ENCODE measurements at regions not wholly inside any gene's neighbourhood (a gene's known extent, or its start where the extent isn't known, plus 50 kb on each side); places are given as distances from the start of the nearest gene placed in this dataset.
A peak's percentile ranks its signal among the peaks of the same experiment; 100 is the strongest.
"Not testable (repeated sequence)": the region's sequence is repeated elsewhere in the genome, so short reads cannot be mapped to it uniquely, and the experiment has no call there.

DNA sequence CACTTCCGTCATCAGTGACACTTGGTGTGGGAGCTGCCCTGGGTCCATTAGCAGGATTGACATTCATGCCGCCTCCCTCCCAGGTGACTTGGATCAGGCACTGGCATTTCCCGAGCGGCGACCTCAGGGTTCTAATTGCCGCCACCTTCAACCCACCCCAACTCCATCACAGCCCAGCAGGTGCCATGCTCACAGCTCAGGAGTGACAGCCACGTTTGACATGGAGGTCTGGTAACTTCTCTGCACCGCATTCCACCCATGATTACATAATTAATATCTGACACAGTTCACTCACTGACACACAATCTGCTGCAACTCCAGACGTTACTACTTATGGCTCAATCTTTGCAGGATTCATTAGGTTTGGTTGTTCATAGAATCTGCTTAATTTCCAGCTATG is 450.9 kb upstream of the MYT1L start:
- H3K9ac ChIP-seq, result no peak overlapping the region
- H3K27ac ChIP-seq, result no peak overlapping the region
- no peaks in the 10 kb centered on the region for H3K27me3 ChIP-seq
- no peak for TF ChIP-seq Cebpa-rat (IDR thresholded peaks at IDR 0.05)
- peaks cover 15% of the 10 kb centered on the region for H3K4me1 ChIP-seq
- peaks cover 21% of the 10 kb centered on the region for H3K9me3 ChIP-seq
- no peaks in the 10 kb centered on the region for H3K36me3 ChIP-seq
- H4K20me1 ChIP-seq, result no peaks in the 10 kb centered on the region
- no peak overlapping the region for H3K4me3 ChIP-seq
- no peak overlapping the region for H3K4me2 ChIP-seq

DNA sequence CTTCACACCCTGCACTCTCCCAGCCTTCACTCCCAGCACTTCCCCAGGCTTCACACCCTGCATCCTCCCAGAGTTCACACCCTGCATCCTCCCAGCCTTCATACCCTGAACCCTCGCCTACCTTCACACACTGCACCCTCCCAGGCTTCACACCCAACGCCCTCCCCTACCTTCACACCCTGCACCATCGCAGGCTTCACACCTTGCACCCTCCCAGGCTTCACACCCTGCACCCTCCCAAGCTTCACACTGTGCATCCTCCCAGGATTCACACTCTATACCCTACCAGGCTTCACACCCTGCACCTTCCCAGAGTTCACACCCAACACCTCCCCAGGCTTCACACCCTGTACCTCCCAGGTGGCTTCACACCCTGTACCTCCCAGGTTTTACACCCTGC is 448.7 kb upstream of the MYT1L start:
- no peak for TF ChIP-seq Cebpa-rat (IDR thresholded peaks at IDR 0.05)
- H3K4me3 ChIP-seq, result no peak overlapping the region

DNA sequence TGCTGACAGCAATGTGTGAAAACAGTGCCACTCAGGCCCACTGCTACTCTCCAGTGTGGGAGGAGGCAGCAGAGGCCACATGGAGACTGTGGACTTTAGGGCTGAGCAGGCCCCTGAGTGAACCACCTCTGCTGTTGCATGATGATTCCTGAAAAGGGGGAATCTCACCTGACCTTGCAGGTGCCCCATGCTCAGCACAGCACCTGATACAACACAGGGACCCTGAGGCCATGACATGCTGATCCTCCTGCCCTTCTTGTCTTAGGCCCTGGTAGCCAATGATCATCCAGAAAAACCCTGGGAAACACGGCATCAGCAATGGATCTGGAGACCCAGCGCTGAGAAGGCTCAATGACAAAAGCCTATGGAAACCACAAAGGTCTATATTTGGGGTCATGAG is 446.8 kb upstream of the MYT1L start:
- Histone ChIP-seq H3K27ac (no peak overlapping the region), H3K9ac (no peak overlapping the region), H3K4me2 (no peak overlapping the region), H3K27me3 (no peaks in the 10 kb centered on the region), H4K20me1 (no peaks in the 10 kb centered on the region), H3K4me1 (peaks cover 13% of the 10 kb centered on the region), H3K4me3 (no peak overlapping the region), H3K36me3 (no peaks in the 10 kb centered on the region), H3K9me3 (peaks cover 25% of the 10 kb centered on the region)
- TF ChIP-seq Cebpa-rat (IDR thresholded peaks at IDR 0.05), result no peak

More for the DNA sequence above, 448.7 kb upstream of the MYT1L start:
- peaks cover 15% of the 10 kb centered on the region for H3K4me1 ChIP-seq
- no peaks in the 10 kb centered on the region for H3K36me3 ChIP-seq
- H3K27me3 ChIP-seq, result no peaks in the 10 kb centered on the region
- peaks cover 21% of the 10 kb centered on the region for H3K9me3 ChIP-seq
- H3K9ac ChIP-seq, result no peak overlapping the region
- H3K27ac ChIP-seq, result no peak overlapping the region
- no peak overlapping the region for H3K4me2 ChIP-seq
- H4K20me1 ChIP-seq, result no peaks in the 10 kb centered on the region

DNA sequence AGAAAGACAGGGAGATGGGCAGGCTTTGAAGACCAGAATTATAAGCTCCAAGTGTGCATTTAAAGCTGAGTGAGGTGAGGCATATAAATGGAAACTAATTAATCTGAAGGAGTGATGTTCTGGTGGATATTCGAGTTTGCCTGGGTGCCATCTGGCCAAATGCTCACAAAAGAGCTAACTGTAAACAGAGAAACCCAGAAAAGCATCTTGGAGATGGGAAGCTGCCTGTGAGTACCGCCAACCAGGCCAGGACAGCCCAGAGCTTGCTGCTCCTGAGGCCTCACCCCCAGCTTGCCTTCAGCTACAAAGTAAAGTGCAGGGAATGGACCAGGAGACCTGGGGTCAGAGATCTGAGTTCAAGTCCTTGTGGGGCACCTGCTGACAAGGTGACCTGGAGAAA is 446.1 kb upstream of the MYT1L start:
- Histone ChIP-seq H3K4me3 (no peak overlapping the region), H3K4me1 (peaks cover 16% of the 10 kb centered on the region), H3K27me3 (no peaks in the 10 kb centered on the region), H4K20me1 (no peaks in the 10 kb centered on the region), H3K9me3 (peaks cover 27% of the 10 kb centered on the region), H3K9ac (no peak overlapping the region), H3K27ac (no peak overlapping the region), H3K36me3 (no peaks in the 10 kb centered on the region), H3K4me2 (no peak overlapping the region)
- TF ChIP-seq Cebpa-rat (IDR thresholded peaks at IDR 0.05), result no peak

DNA sequence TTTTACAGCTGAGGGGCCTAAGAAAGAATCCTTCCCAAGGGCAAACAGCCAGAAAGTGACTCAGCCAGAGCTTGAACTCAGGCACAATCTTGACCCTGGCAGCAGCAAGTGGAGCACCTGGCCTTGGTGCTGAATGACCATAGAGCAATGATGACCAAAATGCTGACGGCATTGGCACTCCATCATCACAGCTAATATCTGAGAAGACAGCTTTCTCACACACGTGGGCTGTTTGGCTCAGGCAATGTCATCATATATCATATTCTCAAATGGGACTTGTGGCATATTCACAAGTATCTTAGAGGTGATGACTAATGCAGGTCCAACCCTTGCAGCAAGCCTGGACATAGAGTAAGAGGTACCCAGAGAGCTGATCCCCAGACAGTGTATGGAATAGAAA is 443.9 kb upstream of the MYT1L start:
- H3K4me3 ChIP-seq, result no peak overlapping the region
- no peak overlapping the region for H3K4me2 ChIP-seq
- H3K4me1 ChIP-seq, result peaks cover 16% of the 10 kb centered on the region
- H3K36me3 ChIP-seq, result no peaks in the 10 kb centered on the region
- no peak overlapping the region for H3K27ac ChIP-seq
- no peak for TF ChIP-seq Cebpa-rat (IDR thresholded peaks at IDR 0.05)
- H3K27me3 ChIP-seq, result no peaks in the 10 kb centered on the region
- H3K9me3 ChIP-seq, result peaks cover 20% of the 10 kb centered on the region
- no peak overlapping the region for H3K9ac ChIP-seq
- H4K20me1 ChIP-seq, result no peaks in the 10 kb centered on the region

DNA sequence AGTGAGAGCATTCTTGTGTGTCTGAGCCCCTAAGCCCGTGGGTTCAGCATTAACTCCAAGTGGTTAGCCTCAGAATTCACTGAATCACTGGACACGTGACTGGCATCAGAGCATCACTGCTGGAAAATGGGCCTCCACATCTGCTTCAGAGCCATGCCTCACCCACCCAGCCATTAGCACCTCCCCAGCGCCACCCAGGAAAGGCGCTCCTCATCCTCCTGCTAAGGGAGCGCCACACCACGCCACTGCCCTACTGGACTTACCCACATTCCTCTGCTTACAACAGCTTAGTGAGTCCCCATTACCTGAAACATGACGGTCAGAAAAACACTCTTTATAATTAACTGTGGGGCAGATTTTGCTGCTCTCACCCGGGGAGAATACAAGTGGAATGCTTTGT is 442.6 kb upstream of the MYT1L start:
- TF ChIP-seq Cebpa-rat (IDR thresholded peaks at IDR 0.05), result no peak
- Histone ChIP-seq H3K36me3 (no peaks in the 10 kb centered on the region), H3K9me3 (peaks cover 12% of the 10 kb centered on the region; the same call in 1 of the 2 replicates), H3K4me2 (peak overlapping the region; percentile 31; the same call in 1 of the 2 replicates), H3K4me1 (peaks cover 11% of the 10 kb centered on the region), H3K27ac (no peak overlapping the region), H3K9ac (no peak overlapping the region), H3K4me3 (no peak overlapping the region), H3K27me3 (no peaks in the 10 kb centered on the region), H4K20me1 (no peaks in the 10 kb centered on the region)

DNA sequence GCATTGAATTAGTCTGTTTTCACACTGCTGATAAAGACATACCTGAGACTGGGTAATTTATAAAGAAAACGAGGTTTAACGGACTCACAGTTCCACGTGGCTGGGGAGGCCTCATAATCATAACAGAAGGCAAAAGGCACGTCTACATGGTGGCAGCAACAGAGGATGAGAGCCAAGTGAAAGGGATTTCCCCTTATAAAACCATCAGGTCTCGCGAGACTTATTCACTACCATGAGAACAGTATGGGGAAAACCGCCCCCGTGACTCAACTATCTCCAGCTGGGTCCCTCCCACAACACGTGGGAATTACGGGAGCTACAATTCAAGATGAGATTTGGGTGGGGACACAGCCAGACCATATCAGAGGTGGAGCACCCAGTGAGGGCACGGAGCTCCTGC is 442.0 kb upstream of the MYT1L start:
- Histone ChIP-seq H3K9me3 (peaks cover 12% of the 10 kb centered on the region; the same call in 1 of the 2 replicates), H3K4me2 (peak overlapping the region; percentile 31), H3K4me1 (peaks cover 11% of the 10 kb centered on the region)
- not testable (repeated sequence) for H4K20me1 ChIP-seq, H3K36me3 ChIP-seq, H3K27me3 ChIP-seq, H3K27ac ChIP-seq, H3K9ac ChIP-seq, H3K4me3 ChIP-seq

DNA sequence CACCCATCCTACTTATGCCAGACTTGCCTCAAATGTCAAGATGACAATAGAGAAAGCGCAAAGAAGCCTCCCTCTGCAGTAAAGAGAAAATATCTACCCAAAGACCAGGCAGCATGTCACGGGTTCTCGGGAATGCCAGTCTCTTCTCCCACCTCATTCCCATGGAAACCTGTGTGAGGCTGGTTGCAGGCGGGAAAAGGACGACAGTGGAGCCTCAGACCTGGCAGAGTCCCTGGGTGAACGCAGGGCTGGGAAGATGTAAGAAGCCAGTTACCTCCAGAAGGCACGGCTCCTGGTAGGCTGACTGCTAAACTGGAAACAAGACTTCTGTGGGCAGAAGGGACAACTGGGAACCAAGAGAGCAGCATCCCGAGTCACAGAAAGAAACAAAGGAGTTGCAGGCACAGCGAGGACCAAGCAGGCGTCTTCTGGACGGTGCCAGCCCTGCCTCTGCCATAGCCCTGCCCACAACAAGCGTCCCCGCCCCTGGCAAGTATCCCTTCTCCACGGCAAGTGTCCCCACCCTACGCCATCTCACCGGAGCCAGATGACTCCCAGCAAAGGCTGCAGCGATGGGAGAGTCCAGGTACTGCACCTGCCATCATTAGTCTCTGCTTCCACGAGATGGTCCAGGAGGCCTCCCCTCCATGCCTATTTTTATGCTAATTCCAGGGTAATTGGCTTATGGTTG is 440.8 kb upstream of the MYT1L start:
- H3K27ac ChIP-seq, result no peak overlapping the region
- no peak overlapping the region for H3K4me3 ChIP-seq
- no peak overlapping the region for H3K4me2 ChIP-seq
- H3K27me3 ChIP-seq, result no peaks in the 10 kb centered on the region
- peaks cover 11% of the 10 kb centered on the region for H3K4me1 ChIP-seq
- H3K9me3 ChIP-seq, result peaks cover 12% of the 10 kb centered on the region; the same call in 1 of the 2 replicates
- H3K9ac ChIP-seq, result no peak overlapping the region
- no peak for TF ChIP-seq Cebpa-rat (IDR thresholded peaks at IDR 0.05)
- no peaks in the 10 kb centered on the region for H4K20me1 ChIP-seq
- H3K36me3 ChIP-seq, result no peaks in the 10 kb centered on the region

DNA sequence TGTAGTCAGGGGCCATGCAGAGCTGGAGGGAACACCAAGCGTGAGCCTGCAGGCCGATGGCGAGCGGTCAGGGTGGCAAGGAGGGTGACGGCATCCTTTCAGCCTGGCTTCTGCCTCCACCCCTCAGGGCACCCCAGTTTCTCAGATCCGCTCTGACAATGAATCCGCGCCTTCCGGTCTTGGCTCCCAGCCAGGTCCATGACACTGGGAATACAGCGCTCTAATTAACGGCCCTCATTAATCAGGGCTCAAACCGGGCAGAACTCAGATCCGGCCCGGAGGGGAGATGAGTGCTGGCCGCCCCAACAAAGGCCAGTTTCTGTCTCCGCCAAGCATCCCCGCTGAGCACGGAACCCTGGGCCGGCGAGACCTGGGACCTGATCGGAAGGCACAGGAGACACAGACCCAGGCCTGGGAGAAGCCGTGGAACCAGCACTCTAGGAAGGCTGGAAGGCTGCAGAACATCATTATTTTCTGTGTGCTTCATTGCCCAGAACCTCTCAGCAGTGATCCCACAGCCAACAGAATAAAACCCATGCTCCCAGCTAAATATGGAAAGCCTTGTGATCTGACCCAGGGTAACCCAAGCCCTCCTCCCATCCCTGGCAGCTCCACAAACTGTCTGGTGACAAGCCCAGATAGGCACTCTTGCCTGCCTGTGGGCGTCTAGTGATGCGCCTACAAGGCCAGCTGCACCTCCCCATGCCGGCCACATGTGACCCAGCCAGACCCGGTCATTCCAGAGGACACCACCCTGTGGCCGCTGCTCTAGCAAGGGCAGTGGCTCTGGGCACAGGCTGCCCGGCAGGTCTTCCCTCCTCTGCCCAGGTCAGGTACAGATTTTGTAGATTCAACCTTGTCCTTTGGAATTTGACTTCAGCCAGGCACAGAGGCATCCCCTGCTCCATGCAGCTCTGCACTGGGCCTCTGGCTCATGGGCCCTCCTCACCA is 438.7 kb upstream of the MYT1L start:
- H3K4me1 ChIP-seq, result peaks cover 24% of the 10 kb centered on the region
- H3K36me3 ChIP-seq, result no peaks in the 10 kb centered on the region
- peaks cover 12% of the 10 kb centered on the region; the same call in 1 of the 2 replicates for H3K9me3 ChIP-seq
- no peaks in the 10 kb centered on the region for H4K20me1 ChIP-seq
- no peak for TF ChIP-seq Cebpa-rat (IDR thresholded peaks at IDR 0.05)
- no peak overlapping the region for H3K4me2 ChIP-seq
- H3K4me3 ChIP-seq, result no peak overlapping the region
- H3K27me3 ChIP-seq, result no peaks in the 10 kb centered on the region
- H3K9ac ChIP-seq, result no peak overlapping the region
- no peak overlapping the region for H3K27ac ChIP-seq

DNA sequence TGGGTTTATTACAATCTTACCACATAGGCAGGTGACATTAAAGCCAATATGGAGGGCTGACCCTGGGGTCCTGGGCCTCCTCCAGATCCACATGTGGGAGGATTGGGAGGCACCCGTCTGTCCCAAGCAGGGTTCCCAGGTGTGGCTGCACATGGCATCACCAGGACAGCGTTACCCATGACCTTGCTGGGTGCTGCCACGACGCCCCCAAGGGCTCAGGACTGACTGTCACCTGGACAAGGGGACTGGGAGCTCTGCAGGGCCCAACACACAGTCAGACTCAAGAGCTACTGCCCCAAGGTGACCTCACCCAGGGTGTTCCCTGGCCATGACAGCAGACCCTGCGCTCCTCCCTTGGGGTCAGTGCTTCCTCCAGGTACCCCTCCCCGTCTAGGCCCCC is 437.4 kb upstream of the MYT1L start:
- Histone ChIP-seq H3K4me3 (no peak overlapping the region), H3K4me1 (peaks cover 29% of the 10 kb centered on the region), H3K4me2 (no peak overlapping the region), H3K36me3 (no peaks in the 10 kb centered on the region), H4K20me1 (no peaks in the 10 kb centered on the region), H3K27ac (no peak overlapping the region), H3K9ac (no peak overlapping the region), H3K27me3 (no peaks in the 10 kb centered on the region), H3K9me3 (peaks cover 8% of the 10 kb centered on the region; the same call in 1 of the 2 replicates)
- no peak for TF ChIP-seq Cebpa-rat (IDR thresholded peaks at IDR 0.05)
